T-helper 2 cell treated with Interferon-gamma antibody and Interleukin-4, amounts not matched to agents 5 μg/mL and 100 μg/mL, for 36 hours (primary cell): ENCODE measurements at regions not wholly inside any gene's neighbourhood (a gene's known extent, or its start where the extent isn't known, plus 50 kb on each side); places are given as distances from the start of the nearest gene placed in this dataset.
A peak's percentile ranks its signal among the peaks of the same experiment; 100 is the strongest.
"Not testable (repeated sequence)": the region's sequence is repeated elsewhere in the genome, so short reads cannot be mapped to it uniquely, and the experiment has no call there.

ENCODE experiments used
- DNase-seq: peaks from one replicate; pipeline ENCODE4 v3.0.0; 2021; ENCODE audit warnings: low spot score
- H3K27ac Mint-ChIP-seq: one replicate; pipeline ENCODE4 v1.8.0; 2021; ENCODE audit warnings: mild to moderate bottlenecking, mixed read lengths
- H3K27me3 Mint-ChIP-seq: one replicate; pipeline ENCODE4 v1.8.0; 2021; ENCODE audit warnings: low read depth, mixed read lengths
- H3K36me3 Mint-ChIP-seq: one replicate; pipeline ENCODE4 v1.8.0; 2021; ENCODE audit warnings: low read depth, mixed read lengths
- H3K4me1 Mint-ChIP-seq: one replicate; pipeline ENCODE4 v1.8.0; 2021; ENCODE audit warnings: low read depth, mixed read lengths
- H3K4me3 Mint-ChIP-seq: one replicate; pipeline ENCODE4 v1.8.0; 2022; ENCODE audit warnings: mild to moderate bottlenecking, moderate library complexity, mixed read lengths
- H3K9me3 Mint-ChIP-seq: one replicate; pipeline ENCODE4 v1.8.0; 2021; ENCODE audit warnings: mixed read lengths

DNA sequence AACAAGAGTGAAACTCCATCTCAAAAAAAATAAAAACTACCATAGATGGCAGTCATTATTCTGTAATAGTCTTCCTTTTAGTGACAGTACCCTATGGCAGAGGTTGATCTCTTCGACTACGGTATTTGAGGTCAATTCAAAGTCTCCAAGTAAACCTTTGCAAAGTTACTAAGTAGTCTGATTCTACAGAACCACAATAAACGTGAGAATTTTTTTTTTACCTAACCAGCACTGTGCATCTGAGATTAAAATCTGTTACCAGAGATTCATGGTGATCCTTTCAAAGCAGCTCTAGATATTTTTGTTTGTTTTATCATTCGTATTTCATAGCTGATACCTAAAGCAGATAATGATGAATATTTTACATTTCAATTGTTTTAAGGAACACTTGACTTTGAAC, 86.6 kb upstream of the CHD2 start:
- Mint-ChIP-seq H3K9me3 (no peaks in the 10 kb centered on the region), H3K4me1 (peaks cover 36% of the 10 kb centered on the region), H3K36me3 (no peaks in the 10 kb centered on the region), H3K27ac (peak overlapping the region; percentile 79), H3K27me3 (no peaks in the 10 kb centered on the region), H3K4me3 (peak overlapping the region; percentile 60)
- no peak for DNase-seq

DNA sequence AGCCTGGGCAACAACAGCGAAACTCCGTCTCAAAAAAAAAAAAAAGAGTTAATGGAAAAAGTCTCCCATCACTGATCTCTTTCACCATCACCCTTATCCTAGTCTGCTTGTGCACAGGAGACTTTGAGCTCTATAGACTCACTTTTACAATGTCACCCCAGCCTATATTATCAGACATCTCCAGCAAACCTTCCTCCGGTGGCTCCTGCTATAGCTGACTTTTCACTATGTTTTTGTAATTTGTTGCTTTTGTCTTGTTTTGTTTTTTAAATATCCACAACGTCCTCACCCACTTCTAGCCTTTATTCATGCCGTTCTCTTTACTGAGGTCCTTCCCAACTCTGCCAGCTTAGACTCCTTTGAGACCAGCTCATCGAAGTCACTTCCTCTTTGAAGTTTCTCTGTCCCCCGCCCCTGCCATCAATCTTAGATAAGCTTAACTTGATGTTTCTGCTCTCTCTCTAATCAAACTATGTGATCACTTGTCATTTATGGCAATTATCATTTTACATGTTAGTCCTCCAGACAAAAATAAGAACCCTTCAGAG, 82.7 kb upstream of the CHD2 start:
- peaks cover 46% of the 10 kb centered on the region for H3K4me1 Mint-ChIP-seq
- DNase-seq, result no peak
- H3K36me3 Mint-ChIP-seq, result no peaks in the 10 kb centered on the region

DNA sequence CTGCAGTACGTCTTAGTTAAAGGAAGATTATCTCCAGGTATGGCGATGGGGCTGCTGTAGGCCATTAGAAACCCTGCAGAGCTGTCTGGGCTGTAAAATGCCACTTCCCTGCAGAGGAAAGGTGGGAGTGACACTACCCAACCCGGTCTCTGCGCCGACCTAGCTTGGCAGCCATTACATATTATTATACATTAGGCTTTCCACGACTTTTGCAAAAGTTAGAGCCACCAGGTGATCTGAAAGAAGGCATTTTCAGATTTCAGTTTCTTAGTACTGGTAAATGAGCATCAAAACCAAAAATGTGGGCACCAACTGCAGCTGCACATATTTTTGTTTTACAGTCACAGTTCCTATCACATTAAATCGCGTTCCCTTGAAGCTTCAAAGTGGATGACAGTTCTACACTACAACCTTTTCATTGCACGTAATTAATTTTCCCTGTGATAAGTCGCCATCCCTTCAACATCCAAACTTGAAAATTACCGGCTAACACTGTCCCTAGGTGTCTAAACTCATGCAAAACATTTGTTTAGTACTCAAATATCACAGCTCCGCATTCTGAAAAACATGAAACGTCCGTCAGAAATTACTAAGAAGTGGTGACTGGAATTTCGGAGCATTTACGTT, 81.4 kb upstream of the CHD2 start:
- no peak for DNase-seq
- Mint-ChIP-seq H3K9me3 (no peaks in the 10 kb centered on the region), H3K36me3 (no peaks in the 10 kb centered on the region), H3K4me3 (peak overlapping the region; percentile 69), H3K4me1 (peaks cover 48% of the 10 kb centered on the region), H3K27me3 (no peaks in the 10 kb centered on the region), H3K27ac (peak overlapping the region; percentile 95)

More for the DNA sequence above, 82.7 kb upstream of the CHD2 start:
- Mint-ChIP-seq H3K4me3 (peak overlapping the region; percentile 69), H3K9me3 (no peaks in the 10 kb centered on the region), H3K27me3 (no peaks in the 10 kb centered on the region), H3K27ac (peak overlapping the region; percentile 80)

DNA sequence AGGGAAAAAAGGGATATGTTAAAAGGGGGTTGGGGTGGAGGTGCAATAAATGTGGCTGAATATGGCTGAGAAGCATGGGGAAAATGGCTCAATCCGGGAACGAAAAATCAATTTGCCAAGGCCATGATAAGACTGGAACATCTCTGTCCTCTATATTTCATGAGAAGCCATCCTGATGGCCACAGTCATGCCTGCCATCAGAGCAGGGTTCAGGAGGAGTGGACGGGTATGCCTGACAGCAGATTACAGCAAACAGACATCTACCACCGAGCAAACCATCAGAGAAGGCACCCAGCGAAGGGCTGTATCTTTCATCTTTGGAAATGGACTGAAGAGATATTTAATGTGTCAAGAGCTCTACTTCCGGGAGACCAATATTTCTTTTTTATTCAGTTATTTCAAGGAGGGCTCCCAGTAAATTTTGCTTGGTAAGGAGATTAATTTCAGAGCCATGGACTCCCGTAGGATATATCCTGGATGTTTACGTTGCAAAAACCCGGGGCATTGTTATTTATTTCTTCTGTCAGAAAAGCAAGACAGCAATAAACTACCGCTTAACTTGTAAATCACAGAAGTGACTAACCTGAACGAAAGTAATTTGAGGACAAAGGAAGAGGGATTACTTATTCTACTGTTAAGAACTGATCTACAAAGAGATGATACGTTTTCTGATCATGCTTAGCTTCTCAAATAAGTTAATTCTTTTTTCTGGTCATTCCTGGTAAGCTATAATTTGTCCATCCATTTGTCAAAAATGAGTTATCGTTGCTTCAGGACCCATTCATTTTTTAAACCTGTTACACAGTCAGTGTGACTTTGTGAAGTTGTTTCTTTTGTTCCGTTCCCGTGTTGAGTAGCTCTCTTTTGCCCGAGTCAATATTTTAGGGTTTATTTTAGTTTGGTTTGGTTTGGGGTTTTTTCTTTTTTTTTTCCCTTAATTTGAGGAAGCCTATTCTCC, 80.6 kb upstream of the CHD2 start:
- H3K36me3 Mint-ChIP-seq, result no peaks in the 10 kb centered on the region
- H3K4me1 Mint-ChIP-seq, result peaks cover 43% of the 10 kb centered on the region
- H3K27me3 Mint-ChIP-seq, result no peaks in the 10 kb centered on the region
- peak overlapping the region; percentile 95 for H3K27ac Mint-ChIP-seq
- peak overlapping the region; percentile 69 for H3K4me3 Mint-ChIP-seq
- H3K9me3 Mint-ChIP-seq, result no peaks in the 10 kb centered on the region
- DNase-seq, result no peak

DNA sequence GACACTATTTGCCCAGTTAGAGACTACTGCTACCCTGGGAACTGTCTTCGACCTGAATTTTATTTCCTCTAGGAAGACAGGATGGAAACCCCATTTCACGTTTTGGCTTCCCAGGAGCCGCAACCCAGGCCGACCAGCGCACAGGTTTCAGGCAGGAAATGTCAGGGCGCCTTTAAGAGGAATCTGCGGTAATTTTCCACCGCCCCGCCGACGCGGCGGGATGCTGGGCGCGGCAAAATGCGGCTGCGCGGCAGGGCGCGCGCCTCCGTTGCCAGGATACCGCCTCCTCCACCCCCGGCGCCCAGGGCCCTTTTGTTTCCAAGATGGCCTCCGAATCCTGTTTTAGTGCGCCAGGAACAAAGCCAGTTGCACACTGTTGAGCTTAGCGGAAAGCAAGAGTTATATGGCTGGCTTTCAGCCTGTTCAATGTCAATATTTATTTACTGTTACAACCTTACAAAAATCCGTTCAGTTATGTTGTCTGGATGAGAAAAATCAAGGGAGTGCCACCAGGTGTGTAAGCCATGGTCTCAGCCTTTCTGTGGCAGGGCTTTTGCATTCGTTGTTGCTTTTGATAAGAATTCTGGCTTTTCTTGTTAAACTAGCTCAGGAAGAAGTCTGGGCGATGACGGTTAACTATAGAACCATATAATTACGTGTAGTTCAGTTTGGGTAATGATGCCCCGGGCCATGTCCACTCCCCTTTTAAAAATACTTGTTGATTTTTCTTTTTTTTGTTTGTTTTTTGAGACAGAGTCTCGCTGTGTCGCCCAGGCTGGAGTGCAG, 79.7 kb upstream of the CHD2 start:
- H3K4me3 Mint-ChIP-seq, result peak overlapping the region; percentile 69
- peak overlapping the region; percentile 95 for H3K27ac Mint-ChIP-seq
- no peaks in the 10 kb centered on the region for H3K9me3 Mint-ChIP-seq
- H3K4me1 Mint-ChIP-seq, result peaks cover 47% of the 10 kb centered on the region
- H3K27me3 Mint-ChIP-seq, result no peaks in the 10 kb centered on the region
- DNase-seq, result peak; percentile 90
- H3K36me3 Mint-ChIP-seq, result no peaks in the 10 kb centered on the region

DNA sequence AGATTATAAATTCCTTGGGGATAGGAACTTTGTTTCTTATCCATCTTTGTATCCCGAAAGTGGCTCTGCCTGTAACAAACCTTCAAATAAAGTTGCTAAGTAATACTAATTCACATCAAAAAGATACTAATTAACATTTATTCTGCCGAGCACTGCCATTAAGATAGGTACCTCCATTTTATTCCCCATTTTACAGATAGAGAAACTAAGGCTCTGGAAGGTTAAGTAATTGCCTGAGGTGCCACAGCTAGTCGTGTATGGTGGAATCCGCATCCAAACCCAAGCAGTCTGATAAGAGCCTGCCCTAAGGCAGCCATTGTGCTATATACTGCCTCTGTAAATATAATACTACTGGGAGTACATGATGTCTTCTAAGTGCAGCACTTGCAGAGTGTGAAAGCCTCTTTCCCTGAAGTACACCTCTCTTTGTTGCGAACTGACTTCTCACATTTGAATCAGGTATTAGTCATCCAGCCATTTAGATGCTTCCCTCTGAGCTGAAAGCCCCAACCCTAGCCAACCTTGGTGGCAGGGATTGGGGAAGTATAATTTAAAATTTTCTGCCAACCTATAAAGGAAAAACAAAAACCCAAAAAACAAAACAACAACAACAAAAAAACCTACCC, 78.5 kb upstream of the CHD2 start:
- Mint-ChIP-seq H3K9me3 (no peaks in the 10 kb centered on the region), H3K4me1 (peaks cover 54% of the 10 kb centered on the region), H3K27ac (peak overlapping the region; percentile 47), H3K4me3 (peak overlapping the region; percentile 32), H3K36me3 (no peaks in the 10 kb centered on the region), H3K27me3 (no peaks in the 10 kb centered on the region)
- DNase-seq, result peak; percentile 30

DNA sequence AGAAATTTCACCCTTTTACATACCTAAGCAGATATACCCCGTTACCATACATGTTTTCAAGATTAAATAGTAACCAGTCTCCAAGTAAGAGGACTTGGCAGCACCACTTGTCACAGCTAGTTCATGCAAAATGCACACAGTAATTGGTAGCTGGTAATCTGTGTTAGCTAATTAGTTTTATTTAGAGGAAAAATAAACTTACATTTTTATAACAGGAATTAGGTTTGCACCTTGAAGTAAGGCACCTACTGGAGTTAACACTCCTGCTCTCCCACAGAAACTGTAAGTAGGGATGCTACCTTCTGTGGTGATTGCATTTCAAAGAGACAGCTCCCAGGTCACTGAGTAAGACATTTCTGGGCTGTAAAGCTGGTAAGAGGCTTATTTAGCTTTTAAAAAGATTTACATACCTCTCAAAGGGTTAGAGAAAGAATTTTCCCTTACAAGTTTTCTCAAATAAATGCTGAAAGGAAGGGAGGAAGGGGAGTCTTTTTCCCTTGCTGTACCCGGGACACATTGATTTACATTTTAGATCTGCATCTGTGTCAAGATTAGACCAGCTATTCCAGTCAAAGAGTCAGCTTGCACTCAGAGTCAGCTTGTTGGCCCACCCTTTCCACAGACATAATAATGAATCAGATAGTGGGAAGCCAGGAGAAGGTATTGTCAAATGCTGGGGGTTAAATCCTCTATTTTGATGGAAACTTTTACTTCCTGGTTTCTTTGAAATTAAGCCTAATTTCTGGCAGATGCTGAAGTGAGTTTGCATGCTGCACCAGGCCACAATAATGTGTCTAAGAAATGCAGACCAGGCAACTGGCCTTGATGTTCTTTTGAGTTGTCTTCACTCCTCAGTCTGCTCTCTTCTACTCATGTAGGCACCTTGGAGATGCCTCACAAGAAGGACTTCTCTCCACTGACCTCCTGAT, 77.6 kb upstream of the CHD2 start:
- H3K9me3 Mint-ChIP-seq, result no peaks in the 10 kb centered on the region
- no peaks in the 10 kb centered on the region for H3K27me3 Mint-ChIP-seq
- peak overlapping the region; percentile 44 for H3K4me3 Mint-ChIP-seq
- H3K27ac Mint-ChIP-seq, result peak overlapping the region; percentile 82
- no peaks in the 10 kb centered on the region for H3K36me3 Mint-ChIP-seq
- DNase-seq, result no peak
- peaks cover 51% of the 10 kb centered on the region for H3K4me1 Mint-ChIP-seq

DNA sequence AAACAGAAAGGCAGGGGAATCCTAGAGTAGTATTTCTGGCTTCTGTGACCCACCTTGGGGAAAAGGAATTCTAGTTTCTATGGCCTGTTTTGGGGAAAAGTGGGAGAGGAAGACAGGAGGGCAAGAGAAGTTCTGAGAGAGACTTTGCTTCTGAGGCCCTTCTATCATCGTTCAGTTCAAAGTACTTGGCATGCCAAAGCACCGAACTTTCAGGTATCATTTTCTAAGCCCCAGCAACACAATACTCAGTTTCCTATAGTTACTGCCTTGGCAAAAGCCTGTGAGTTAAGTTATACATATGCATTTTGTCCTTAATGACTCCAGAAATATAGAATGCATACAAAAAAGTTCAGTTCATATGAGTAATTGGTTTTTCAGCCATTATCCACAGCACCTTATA, 74.1 kb upstream of the CHD2 start:
- H3K27me3 Mint-ChIP-seq, result no peaks in the 10 kb centered on the region
- H3K9me3 Mint-ChIP-seq, result no peaks in the 10 kb centered on the region
- no peak overlapping the region for H3K27ac Mint-ChIP-seq
- no peak overlapping the region for H3K4me3 Mint-ChIP-seq
- DNase-seq, result no peak
- no peaks in the 10 kb centered on the region for H3K36me3 Mint-ChIP-seq
- peaks cover 39% of the 10 kb centered on the region for H3K4me1 Mint-ChIP-seq

DNA sequence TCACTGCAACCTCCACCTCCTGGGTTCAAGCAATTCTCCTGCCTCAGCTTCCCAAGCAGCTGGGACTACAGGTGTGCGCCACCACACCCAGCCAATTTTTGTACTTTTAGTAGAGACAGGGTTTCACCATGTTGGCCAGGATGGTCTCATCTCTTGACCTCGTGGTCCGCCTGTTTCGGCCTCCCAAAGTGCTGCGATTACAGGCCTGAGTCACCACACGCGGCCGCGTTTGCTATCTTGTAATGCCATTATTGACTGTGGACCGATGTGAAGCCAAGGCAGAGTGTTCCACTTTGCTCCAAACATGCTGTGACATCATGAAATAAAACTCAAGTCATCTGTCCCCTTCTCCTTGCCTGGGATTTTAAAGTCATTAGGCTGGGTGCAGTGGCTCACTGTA, 72.1 kb upstream of the CHD2 start:
- not testable (repeated sequence) for H3K4me3 Mint-ChIP-seq, H3K36me3 Mint-ChIP-seq, H3K27me3 Mint-ChIP-seq, DNase-seq, H3K9me3 Mint-ChIP-seq, H3K27ac Mint-ChIP-seq
- peaks cover 46% of the 10 kb centered on the region for H3K4me1 Mint-ChIP-seq

DNA sequence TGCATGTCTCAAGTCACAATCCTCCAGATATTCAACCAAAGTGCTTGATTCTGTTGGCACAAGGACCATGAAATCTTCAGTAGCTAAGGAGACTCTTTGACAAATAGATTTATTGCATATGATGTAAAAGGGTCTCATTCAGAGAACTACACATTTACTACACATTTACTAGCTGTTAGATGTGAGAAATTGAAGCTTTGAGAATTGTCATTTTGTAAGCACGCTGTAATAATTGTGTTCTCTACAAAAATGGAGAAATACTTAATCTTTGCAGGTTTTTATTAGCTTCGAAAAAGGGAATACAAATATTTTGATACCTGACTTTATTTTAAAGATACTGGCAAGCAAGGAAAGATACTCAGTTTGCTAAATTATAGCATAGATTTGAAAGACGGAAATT, 70.2 kb upstream of the CHD2 start:
- peaks cover 52% of the 10 kb centered on the region for H3K4me1 Mint-ChIP-seq
- peak overlapping the region; percentile 12 for H3K4me3 Mint-ChIP-seq
- H3K27ac Mint-ChIP-seq, result peak overlapping the region; percentile 77
- H3K9me3 Mint-ChIP-seq, result no peaks in the 10 kb centered on the region
- no peak for DNase-seq
- H3K27me3 Mint-ChIP-seq, result no peaks in the 10 kb centered on the region
- H3K36me3 Mint-ChIP-seq, result no peaks in the 10 kb centered on the region

DNA sequence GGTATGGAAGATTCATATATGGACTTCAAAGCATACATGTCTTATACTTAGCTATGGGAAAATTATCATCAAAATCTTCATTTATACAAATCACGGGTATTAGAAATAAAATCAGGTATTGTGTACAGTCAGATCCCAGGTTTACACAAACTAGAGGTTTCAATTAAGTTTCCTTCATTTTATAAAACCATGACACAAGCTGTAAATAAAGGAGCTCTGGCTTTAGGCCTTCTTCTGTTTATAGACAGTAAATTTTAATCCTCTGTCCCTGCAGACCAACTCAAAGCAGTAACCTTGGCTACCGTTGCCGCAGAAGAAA, 68.8 kb upstream of the CHD2 start:
- Mint-ChIP-seq H3K4me1 (peaks cover 43% of the 10 kb centered on the region), H3K27me3 (no peaks in the 10 kb centered on the region), H3K36me3 (no peaks in the 10 kb centered on the region), H3K4me3 (peak overlapping the region; percentile 79), H3K9me3 (no peaks in the 10 kb centered on the region), H3K27ac (peak overlapping the region; percentile 89)
- no peak for DNase-seq

DNA sequence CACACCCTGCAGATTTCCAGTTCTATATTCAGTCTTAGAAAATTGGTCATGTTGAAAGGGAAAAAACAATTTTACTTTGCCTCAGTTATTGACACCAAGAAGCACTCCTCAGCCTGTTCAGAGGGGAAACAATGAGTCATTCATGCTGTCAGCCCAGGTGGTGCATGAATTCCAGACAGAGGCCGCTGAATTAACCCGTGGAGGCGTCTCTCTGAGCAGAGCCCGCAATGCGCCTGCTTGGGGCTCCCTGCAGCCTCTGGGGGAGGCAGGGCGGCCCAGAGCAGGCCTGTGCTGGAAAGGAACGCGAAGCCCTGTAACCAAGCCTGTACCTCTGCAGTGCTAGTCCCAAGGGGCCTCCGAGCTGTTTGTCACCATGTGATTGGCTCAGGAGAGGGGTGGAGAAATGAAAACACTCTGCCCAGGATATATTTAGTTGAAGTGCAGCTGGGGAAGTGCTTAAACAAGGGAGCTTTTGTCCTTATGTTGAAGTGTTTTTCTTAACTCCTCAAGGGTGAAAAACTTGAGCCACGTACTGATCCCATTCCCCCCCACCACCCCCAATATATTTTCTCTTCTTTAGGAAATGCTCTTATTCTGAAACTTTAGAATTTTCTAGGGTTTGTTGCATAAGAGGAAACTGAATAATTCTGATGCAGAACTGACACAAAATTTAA, 68.3 kb upstream of the CHD2 start:
- Mint-ChIP-seq H3K9me3 (no peaks in the 10 kb centered on the region), H3K4me3 (peak overlapping the region; percentile 79), H3K27me3 (no peaks in the 10 kb centered on the region), H3K27ac (peak overlapping the region; percentile 89), H3K36me3 (no peaks in the 10 kb centered on the region), H3K4me1 (peaks cover 43% of the 10 kb centered on the region)
- peak; percentile 93 for DNase-seq
